GM12878 (cell line): ENCODE measurements at regions not wholly inside any gene's neighbourhood (a gene's known extent, or its start where the extent isn't known, plus 50 kb on each side); places are given as distances from the start of the nearest gene placed in this dataset.

Experiments used
- ATAC-seq: fragments of 200-7000 bp; cut with Tn5 transposase; 3 replicates; pipeline ENCODE4 v1.9.1; 2020; ENCODE audit warnings: mild to moderate bottlenecking, moderate library complexity
- BruUV-seq: library from RNA; stranded (reverse); fragments of 400-500 nt; replicated peaks from 2 replicates; lab custom pipeline; 2021; lab: Mats Ljungman, UMichigan
- CTCF ChIA-PET: fragments of 300-600 bp; sonication (Branson Sonifier 250); formaldehyde crosslinking; extraction: SDS; loops from one replicate; lab custom pipeline; 2021; ENCODE audit warnings: inconsistent platforms; lab: Yijun Ruan, JAX
- POLR2A ChIA-PET: fragments of 350-600 bp; formaldehyde crosslinking; extraction: SDS; loops from one replicate; lab custom pipeline; 2021; ENCODE audit warnings: inconsistent platforms; lab: Charles Lee
- RAD21 ChIA-PET: fragments of 300-600 bp; sonication (Branson Sonifier 250); formaldehyde crosslinking; loops from one replicate; lab custom pipeline; 2023; ENCODE audit warnings: antibody characterized with exemption; ENCODE audit not compliant: unreplicated experiment; lab: Charles Lee
- SMC1A ChIA-PET: fragments of 300-600 bp; sonication (Branson Sonifier 250); formaldehyde crosslinking; loops from one replicate; lab custom pipeline; 2023; ENCODE audit not compliant: unreplicated experiment, uncharacterized antibody; lab: Charles Lee
- DNase-seq: peaks from one replicate; pipeline ENCODE4 v3.0.0-alpha.2; 2011; ENCODE audit warnings: low read depth, low spot score
- FAIRE-seq: peaks from 3 replicates; lab custom pipeline; 2011; peaks lifted over from hg19 to GRCh38; lab: Jason Lieb, UNC
- H2AFZ ChIP-seq: 2 replicates; pipeline ENCODE4 v1.6.0; 2011; ENCODE audit warnings: low read depth, low read length, control low read depth; ENCODE audit not compliant: control insufficient read depth
- H3K27ac ChIP-seq: 2 replicates; pipeline ENCODE4 v1.5.1; 2011; ENCODE audit warnings: control low read depth; ENCODE audit not compliant: control insufficient read depth, insufficient read depth
- H3K27me3 ChIP-seq, 2 experiments: replicated peaks in 1 of 2; 2 replicates each; pipeline versions ENCODE4 v1.6.0 to v1.6.1; 2011; ENCODE audit warnings: low read length in 1 of 2; ENCODE audit not compliant: control insufficient read depth in 2 of 2, insufficient read depth in 2 of 2
- H3K36me3 ChIP-seq, 2 experiments: 2 replicates each; pipeline ENCODE4 v1.5.1; 2011; ENCODE audit warnings: low read length in 1 of 2; ENCODE audit not compliant: control insufficient read depth in 2 of 2, insufficient read depth in 2 of 2
- H3K4me1 ChIP-seq: 2 replicates; pipeline ENCODE4 v1.6.1; 2011; ENCODE audit warnings: mild to moderate bottlenecking, low read length, moderate library complexity, mixed read lengths; ENCODE audit not compliant: control insufficient read depth, insufficient read depth
- H3K4me2 ChIP-seq: 2 replicates; pipeline ENCODE4 v1.6.0; 2011; ENCODE audit warnings: control low read depth; ENCODE audit not compliant: control insufficient read depth, insufficient read depth
- H3K4me3 ChIP-seq: fragments of 200-600 bp; sonication (generic); 2 replicates; pipeline ENCODE4 v1.5.1; 2016
- H3K79me2 ChIP-seq: 2 replicates; pipeline ENCODE4 v1.6.0; 2011; ENCODE audit warnings: low read length; ENCODE audit not compliant: control insufficient read depth, insufficient read depth
- H3K9ac ChIP-seq: 2 replicates; pipeline ENCODE4 v1.8.0; 2011; ENCODE audit warnings: low read length, control low read depth, mixed read lengths; ENCODE audit not compliant: control insufficient read depth, insufficient read depth
- H3K9me3 ChIP-seq: replicated peaks from 3 replicates; pipeline ENCODE4 v1.5.1; 2011; ENCODE audit warnings: mild to moderate bottlenecking, low read length; ENCODE audit not compliant: control insufficient read depth, insufficient read depth
- H4K20me1 ChIP-seq: 2 replicates; pipeline ENCODE4 v1.6.0; 2011; ENCODE audit not compliant: control insufficient read depth, insufficient read depth
- BMI1 ChIP-seq: fragments of 450-650 bp; IDR thresholded peaks from 2 replicates; pipeline ENCODE4 v1.6.1; 2016; ENCODE audit warnings: mild to moderate bottlenecking, moderate library complexity, borderline replicate concordance
- CREM ChIP-seq: IDR thresholded peaks from 2 replicates; pipeline ENCODE4 v1.6.1; 2014; ENCODE audit warnings: antibody characterized with exemption, low read depth
- HDAC2 ChIP-seq: fragments of 200-600 bp; sonication (generic); IDR thresholded peaks from 2 replicates; pipeline ENCODE4 v1.6.1; 2017
- KAT2A ChIP-seq: conservative IDR thresholded peaks from 2 replicates; pipeline ENCODE4 v1.6.1; 2011; ENCODE audit warnings: low read depth, low read length; ENCODE audit not compliant: control insufficient read depth
- NR2C1 ChIP-seq: fragments of 450-650 bp; IDR thresholded peaks from 2 replicates; pipeline ENCODE4 v1.6.1; 2017; ENCODE audit warnings: antibody characterized with exemption, mild to moderate bottlenecking, moderate library complexity
- PAX5 ChIP-seq: IDR thresholded peaks from 2 replicates; pipeline ENCODE4 v1.6.1; 2011; ENCODE audit warnings: low read depth, low read length, borderline replicate concordance
- RAD21 ChIP-seq: IDR thresholded peaks from 2 replicates; pipeline ENCODE4 v1.6.1; 2011; ENCODE audit warnings: mild to moderate bottlenecking, low read depth, low read length, moderate library complexity; ENCODE audit not compliant: insufficient read depth
- SUPT20H ChIP-seq: IDR thresholded peaks from 2 replicates; pipeline ENCODE4 v1.6.1; 2011; ENCODE audit warnings: low read depth, mild to moderate bottlenecking, low read length, moderate library complexity, borderline replicate concordance; ENCODE audit not compliant: control insufficient read depth
- TCF12 ChIP-seq: IDR thresholded peaks from 2 replicates; pipeline ENCODE4 v1.6.1; 2011; ENCODE audit warnings: low read depth, mild to moderate bottlenecking, low read length
- WGBS: methylation state at CpG from one replicate; pipeline ENCODE4 v1.1.6; 2016; ENCODE audit warnings: low lambda C conversion rate; ENCODE audit not compliant: insufficient replicate concordance, insufficient coverage; ENCODE audit errors: missing lambda C conversion rate; 5-methylcytosine and 5-hydroxymethylcytosine counted together
- in situ Hi-C: fragments of 300-500 bp; cut with MboI; formaldehyde crosslinking; loops from 9 replicates; pipeline ENCODE4 v1.14.3; 2018; ENCODE audit warnings: mixed read lengths
- intact Hi-C: fragments of 100-400 bp; cut with micrococcal nuclease; formaldehyde crosslinking; loops from one replicate; pipeline ENCODE4 v1.14.2; 2022; ENCODE audit not compliant: unreplicated experiment
- TF ChIP-seq, protein P1 (sequence below): IDR thresholded peaks from 2 replicates; pipeline ENCODE4 v1.6.1; 2012; ENCODE audit warnings: mild to moderate bottlenecking, low read depth, low read length
- TF ChIP-seq, protein P2 (sequence below): IDR thresholded peaks from 2 replicates; pipeline ENCODE4 v1.6.1; 2012; ENCODE audit warnings: low read depth, low read length, improper control_type of control experiment
- TF ChIP-seq, protein P3 (sequence below): fragments of 450-650 bp; conservative IDR thresholded peaks from 2 replicates; pipeline ENCODE4 v1.6.1; 2017; ENCODE audit warnings: mild to moderate bottlenecking, moderate library complexity

DNA sequence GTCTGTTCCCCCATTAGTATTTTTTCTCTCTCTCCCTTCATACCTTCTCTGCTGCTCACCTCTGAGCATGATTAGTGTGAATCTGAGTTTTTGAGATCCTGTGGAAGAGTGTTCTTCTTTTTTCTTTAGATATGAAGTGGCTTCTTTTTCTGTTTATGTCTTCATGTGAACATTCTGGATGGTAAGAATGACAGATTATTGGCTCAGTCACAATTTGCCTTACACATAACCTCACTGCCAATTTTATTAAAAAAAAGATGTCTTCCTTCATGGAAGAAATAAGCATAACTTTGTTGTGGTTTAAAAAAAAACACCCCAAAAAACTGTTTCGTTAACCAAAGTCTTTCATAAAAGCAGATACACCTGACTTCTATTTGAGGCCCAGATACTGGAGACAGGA is 539.1 kb downstream of the PLCL1 start (continued):
- TF ChIP-seq SUPT20H (no peak), PAX5 (no peak)
- TF ChIP-seq, protein P1, sequence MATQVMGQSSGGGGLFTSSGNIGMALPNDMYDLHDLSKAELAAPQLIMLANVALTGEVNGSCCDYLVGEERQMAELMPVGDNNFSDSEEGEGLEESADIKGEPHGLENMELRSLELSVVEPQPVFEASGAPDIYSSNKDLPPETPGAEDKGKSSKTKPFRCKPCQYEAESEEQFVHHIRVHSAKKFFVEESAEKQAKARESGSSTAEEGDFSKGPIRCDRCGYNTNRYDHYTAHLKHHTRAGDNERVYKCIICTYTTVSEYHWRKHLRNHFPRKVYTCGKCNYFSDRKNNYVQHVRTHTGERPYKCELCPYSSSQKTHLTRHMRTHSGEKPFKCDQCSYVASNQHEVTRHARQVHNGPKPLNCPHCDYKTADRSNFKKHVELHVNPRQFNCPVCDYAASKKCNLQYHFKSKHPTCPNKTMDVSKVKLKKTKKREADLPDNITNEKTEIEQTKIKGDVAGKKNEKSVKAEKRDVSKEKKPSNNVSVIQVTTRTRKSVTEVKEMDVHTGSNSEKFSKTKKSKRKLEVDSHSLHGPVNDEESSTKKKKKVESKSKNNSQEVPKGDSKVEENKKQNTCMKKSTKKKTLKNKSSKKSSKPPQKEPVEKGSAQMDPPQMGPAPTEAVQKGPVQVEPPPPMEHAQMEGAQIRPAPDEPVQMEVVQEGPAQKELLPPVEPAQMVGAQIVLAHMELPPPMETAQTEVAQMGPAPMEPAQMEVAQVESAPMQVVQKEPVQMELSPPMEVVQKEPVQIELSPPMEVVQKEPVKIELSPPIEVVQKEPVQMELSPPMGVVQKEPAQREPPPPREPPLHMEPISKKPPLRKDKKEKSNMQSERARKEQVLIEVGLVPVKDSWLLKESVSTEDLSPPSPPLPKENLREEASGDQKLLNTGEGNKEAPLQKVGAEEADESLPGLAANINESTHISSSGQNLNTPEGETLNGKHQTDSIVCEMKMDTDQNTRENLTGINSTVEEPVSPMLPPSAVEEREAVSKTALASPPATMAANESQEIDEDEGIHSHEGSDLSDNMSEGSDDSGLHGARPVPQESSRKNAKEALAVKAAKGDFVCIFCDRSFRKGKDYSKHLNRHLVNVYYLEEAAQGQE: no peak

DNA sequence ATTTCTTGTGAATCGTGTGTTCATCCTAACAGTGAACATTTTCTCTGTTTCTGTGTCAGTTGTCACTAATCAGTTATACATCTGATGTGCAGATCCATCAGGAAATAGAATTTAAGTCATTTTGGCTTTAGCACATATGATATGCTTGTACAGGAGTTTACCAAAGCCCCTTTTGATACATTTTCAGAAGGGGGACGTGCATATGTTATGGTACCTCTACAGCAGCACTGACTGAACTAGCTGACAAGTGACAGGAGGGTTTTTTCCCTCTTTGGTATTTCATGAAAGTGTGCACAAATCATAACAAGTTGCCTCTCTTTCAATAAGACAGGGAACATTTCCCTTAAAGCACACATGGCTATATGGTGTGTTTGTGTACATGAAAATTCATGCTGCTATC is 536.5 kb downstream of the PLCL1 start:
- RAD21 ChIA-PET: no interaction called here
- CTCF ChIA-PET: no interaction called here
- intact Hi-C loops: no loop called here
- FAIRE-seq (no peak), ATAC-seq (no peak), DNase-seq (no peak)
- whole genome bisulfite sequencing: 0% methylated on average over 2 of the region's 2 CpGs
- no peaks in the 10 kb centered on the region for H3K79me2 ChIP-seq
- H3K36me3 ChIP-seq: no peaks in the 10 kb centered on the region
- SMC1A ChIA-PET: interaction anchor here (1.1 kb wide), 1 partner anchor 26 kb away, joined by 3 read pairs; no protein-coding TSS in a partner anchor
- no peak overlapping the region for H3K4me3 ChIP-seq
- TF ChIP-seq TCF12 (no peak), HDAC2 (no peak), NR2C1 (no peak), KAT2A (no peak), BMI1 (no peak), CREM (no peak), RAD21 (no peak)
- TF ChIP-seq, protein P2, sequence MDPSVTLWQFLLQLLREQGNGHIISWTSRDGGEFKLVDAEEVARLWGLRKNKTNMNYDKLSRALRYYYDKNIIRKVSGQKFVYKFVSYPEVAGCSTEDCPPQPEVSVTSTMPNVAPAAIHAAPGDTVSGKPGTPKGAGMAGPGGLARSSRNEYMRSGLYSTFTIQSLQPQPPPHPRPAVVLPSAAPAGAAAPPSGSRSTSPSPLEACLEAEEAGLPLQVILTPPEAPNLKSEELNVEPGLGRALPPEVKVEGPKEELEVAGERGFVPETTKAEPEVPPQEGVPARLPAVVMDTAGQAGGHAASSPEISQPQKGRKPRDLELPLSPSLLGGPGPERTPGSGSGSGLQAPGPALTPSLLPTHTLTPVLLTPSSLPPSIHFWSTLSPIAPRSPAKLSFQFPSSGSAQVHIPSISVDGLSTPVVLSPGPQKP: no peak
- TF ChIP-seq, protein P3, sequence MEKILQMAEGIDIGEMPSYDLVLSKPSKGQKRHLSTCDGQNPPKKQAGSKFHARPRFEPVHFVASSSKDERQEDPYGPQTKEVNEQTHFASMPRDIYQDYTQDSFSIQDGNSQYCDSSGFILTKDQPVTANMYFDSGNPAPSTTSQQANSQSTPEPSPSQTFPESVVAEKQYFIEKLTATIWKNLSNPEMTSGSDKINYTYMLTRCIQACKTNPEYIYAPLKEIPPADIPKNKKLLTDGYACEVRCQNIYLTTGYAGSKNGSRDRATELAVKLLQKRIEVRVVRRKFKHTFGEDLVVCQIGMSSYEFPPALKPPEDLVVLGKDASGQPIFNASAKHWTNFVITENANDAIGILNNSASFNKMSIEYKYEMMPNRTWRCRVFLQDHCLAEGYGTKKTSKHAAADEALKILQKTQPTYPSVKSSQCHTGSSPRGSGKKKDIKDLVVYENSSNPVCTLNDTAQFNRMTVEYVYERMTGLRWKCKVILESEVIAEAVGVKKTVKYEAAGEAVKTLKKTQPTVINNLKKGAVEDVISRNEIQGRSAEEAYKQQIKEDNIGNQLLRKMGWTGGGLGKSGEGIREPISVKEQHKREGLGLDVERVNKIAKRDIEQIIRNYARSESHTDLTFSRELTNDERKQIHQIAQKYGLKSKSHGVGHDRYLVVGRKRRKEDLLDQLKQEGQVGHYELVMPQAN: no peak
- no peak overlapping the region for H2AFZ ChIP-seq
- H3K27me3 ChIP-seq: peaks cover 0 to 4% of the 10 kb centered on the region in 2 experiments; a peak in 1 of 4 replicates
- H3K27ac ChIP-seq: no peak overlapping the region
- H3K4me2 ChIP-seq: no peak overlapping the region
- H3K4me1 ChIP-seq: no peaks in the 10 kb centered on the region
- no peaks in the 10 kb centered on the region for H3K9me3 ChIP-seq
- in situ Hi-C loops: no loop called here
- no peak overlapping the region for H3K9ac ChIP-seq
- no peaks in the 10 kb centered on the region for H4K20me1 ChIP-seq
- no TSS peak for BruUV-seq
- POLR2A ChIA-PET: no interaction called here
